CD4-positive, alpha-beta T cell (primary cell): ENCODE measurements at regions not wholly inside any gene's neighbourhood (a gene's known extent, or its start where the extent isn't known, plus 50 kb on each side); places are given as distances from the start of the nearest gene placed in this dataset.

ENCODE experiments used
- ATAC-seq: fragments of 200-7000 bp; cut with Tn5 transposase; one replicate; pipeline ENCODE4 v1.10.0; 2022; ENCODE audit warnings: mild to moderate bottlenecking; ENCODE audit not compliant: poor library complexity
- CTCF ChIA-PET: fragments of 350-600 bp; sonication (Branson Sonifier 250); formaldehyde crosslinking; loops from one replicate; lab custom pipeline; 2021; ENCODE audit warnings: antibody characterized with exemption, inconsistent platforms; lab: Charles Lee
- POLR2A ChIA-PET: fragments of 350-600 bp; sonication (Branson Sonifier 250); formaldehyde crosslinking; loops from one replicate; lab custom pipeline; 2021; ENCODE audit warnings: antibody characterized with exemption, inconsistent platforms; lab: Charles Lee
- DNase-seq, 14 experiments: peaks; one replicate each; pipeline ENCODE4 v3.0.0-alpha.2; 2013 to 2020; ENCODE audit warnings: mixed read lengths in 2 of 14
- H3K27ac ChIP-seq, 2 donors: one replicate each; pipeline versions ENCODE4 v1.5.1 to v1.7.0; 2013; ENCODE audit warnings: low read length in 2 of 2, low read depth in 1 of 2, mild to moderate bottlenecking in 1 of 2
- H3K27me3 ChIP-seq, 2 experiments: 1 replicate in 1 of 2; 2 replicates in 1 of 2; pipeline versions ENCODE4 v1.6.1 to v1.7.0; 2013; ENCODE audit warnings: low read length in 2 of 2, control low read depth in 1 of 2, mild to moderate bottlenecking in 1 of 2, moderate library complexity in 1 of 2; ENCODE audit not compliant: insufficient read depth in 2 of 2, control insufficient read depth in 1 of 2
- H3K36me3 ChIP-seq: one replicate; pipeline ENCODE4 v1.6.1; 2013; ENCODE audit warnings: low read length, control low read depth; ENCODE audit not compliant: insufficient read depth
- H3K4me1 ChIP-seq: one replicate; pipeline ENCODE4 v1.6.1; 2013; ENCODE audit warnings: low read length, control low read depth; ENCODE audit not compliant: insufficient read depth
- H3K4me3 ChIP-seq: one replicate; pipeline ENCODE4 v1.5.1; 2013; ENCODE audit warnings: mild to moderate bottlenecking, low read length, moderate library complexity
- H3K9me3 ChIP-seq, 2 experiments: 1 replicate in 1 of 2; 2 replicates in 1 of 2; pipeline versions ENCODE4 v1.6.1 to v1.7.0; 2013; ENCODE audit warnings: low read length in 2 of 2, mild to moderate bottlenecking in 2 of 2, control low read depth in 1 of 2, moderate library complexity in 1 of 2; ENCODE audit not compliant: control insufficient read depth in 1 of 2, insufficient read depth in 1 of 2
- H3K27ac Mint-ChIP-seq: one replicate; pipeline ENCODE4 v1.8.0; 2020; ENCODE audit warnings: mixed read lengths
- H3K27me3 Mint-ChIP-seq: one replicate; pipeline ENCODE4 v1.8.0; 2021; ENCODE audit warnings: mixed read lengths
- H3K36me3 Mint-ChIP-seq: one replicate; pipeline ENCODE4 v1.8.0; 2021; ENCODE audit warnings: low read depth, mixed read lengths
- H3K4me1 Mint-ChIP-seq: one replicate; pipeline ENCODE4 v1.8.0; 2021; ENCODE audit warnings: low read depth, mixed read lengths
- H3K4me3 Mint-ChIP-seq: one replicate; pipeline ENCODE4 v1.8.0; 2020; ENCODE audit warnings: mild to moderate bottlenecking, mixed read lengths
- H3K9me3 Mint-ChIP-seq: one replicate; pipeline ENCODE4 v1.8.0; 2020; ENCODE audit warnings: mixed read lengths
- CTCF ChIP-seq: fragments of 200-600 bp; IDR thresholded peaks from one replicate; pipeline ENCODE4 v1.8.0; 2022; ENCODE audit warnings: antibody characterized with exemption, mild to moderate bottlenecking
- intact Hi-C, 2 experiments: fragments of 100-400 bp; cut with DNase I in 1 of 2; cut with micrococcal nuclease in 1 of 2; formaldehyde crosslinking; loops; one replicate each; pipeline versions ENCODE4 v1.15.1 to v1.9.0; 2023 to 2025; cut with DNase I, micrococcal nuclease

- Mint-ChIP-seq H3K27ac (no peak overlapping the region), H3K36me3 (no peaks in the 10 kb centered on the region), H3K4me1 (no peaks in the 10 kb centered on the region), H3K4me3 (no peak overlapping the region), H3K9me3 (peaks cover 4% of the 10 kb centered on the region), H3K27me3 (no peaks in the 10 kb centered on the region)
- DNase-seq (no peak), ATAC-seq (no peak)
- Histone ChIP-seq H3K36me3 (no peaks in the 10 kb centered on the region), H3K27me3 (no peaks in the 10 kb centered on the region), H3K4me3 (no peak overlapping the region), H3K27ac (no peak overlapping the region), H3K4me1 (no peaks in the 10 kb centered on the region), H3K9me3 (no peaks in the 10 kb centered on the region)
- CTCF ChIA-PET = no interaction called here
- no peak for TF ChIP-seq CTCF
- intact Hi-C loops = no loop called here
- POLR2A ChIA-PET = no interaction called here
Observed at GRCh38 chr5:24135536-24135935, 509.2 kb downstream of the CDH10 start.

DNA sequence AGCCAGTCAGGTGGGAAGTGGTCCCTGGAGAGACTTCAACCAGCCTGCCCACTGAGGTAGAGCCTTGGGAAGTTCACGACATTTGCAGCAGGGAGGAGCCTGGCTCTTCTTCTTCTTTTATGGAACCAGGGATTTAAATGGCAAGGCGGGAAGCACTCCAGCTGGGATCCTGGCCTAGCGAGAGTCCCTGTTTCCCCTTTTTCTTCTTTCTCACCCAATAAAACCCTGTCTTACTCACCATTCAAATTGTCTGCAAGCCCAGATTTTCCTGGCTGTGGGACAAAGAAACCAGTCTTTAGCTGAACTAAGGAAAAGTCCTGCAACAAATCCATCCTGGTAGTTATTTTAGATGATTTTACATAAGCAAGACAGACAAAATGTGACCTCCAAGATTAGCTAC is 503.7 kb downstream of the CDH10 start:
- Histone ChIP-seq H3K4me3 (no peak overlapping the region), H3K9me3 (peaks cover 0 to 4% of the 10 kb centered on the region in 2 experiments), H3K27ac (no peak overlapping the region), H3K27me3 (no peaks in the 10 kb centered on the region), H3K36me3 (no peaks in the 10 kb centered on the region), H3K4me1 (no peaks in the 10 kb centered on the region)
- Mint-ChIP-seq H3K27me3 (no peaks in the 10 kb centered on the region), H3K4me1 (no peaks in the 10 kb centered on the region), H3K9me3 (peaks cover 8% of the 10 kb centered on the region), H3K27ac (no peak overlapping the region), H3K4me3 (no peak overlapping the region), H3K36me3 (no peaks in the 10 kb centered on the region)
- ATAC-seq = no peak
- DNase-seq = no peak
- TF ChIP-seq CTCF = no peak
- ChIA-PET POLR2A (no interaction called here), CTCF (no interaction called here)
- intact Hi-C loops = no loop called here

DNA sequence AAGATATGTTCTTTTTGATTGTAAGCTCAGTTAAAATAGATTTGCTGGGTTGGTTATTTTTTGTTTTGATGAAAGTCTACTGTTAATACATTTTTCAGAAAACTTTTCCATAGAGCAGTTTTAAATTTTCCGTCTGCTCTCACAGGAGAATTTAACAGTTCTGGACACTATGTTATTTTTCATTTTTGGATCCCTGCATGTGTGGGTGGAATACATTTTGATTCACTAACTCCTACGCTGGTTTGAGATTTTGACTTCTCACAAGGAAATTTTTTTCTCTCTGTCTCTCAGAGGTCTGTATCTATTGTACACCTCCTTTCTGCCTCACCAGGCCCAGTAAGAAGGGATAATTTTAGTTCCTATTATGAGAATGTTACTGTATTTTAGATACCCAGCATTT is 502.4 kb downstream of the CDH10 start:
- Mint-ChIP-seq H3K27me3 (no peaks in the 10 kb centered on the region), H3K36me3 (no peaks in the 10 kb centered on the region), H3K9me3 (peaks cover 4% of the 10 kb centered on the region), H3K27ac (no peak overlapping the region), H3K4me3 (no peak overlapping the region), H3K4me1 (no peaks in the 10 kb centered on the region)
- intact Hi-C loops = no loop called here
- peaks cover 0 to 4% of the 10 kb centered on the region in 2 experiments for H3K9me3 ChIP-seq
- CTCF ChIA-PET = no interaction called here
- H3K36me3 ChIP-seq = no peaks in the 10 kb centered on the region
- H3K4me3 ChIP-seq = no peak overlapping the region
- DNase-seq (no peak), ATAC-seq (no peak)
- TF ChIP-seq CTCF = no peak
- no peak overlapping the region for H3K27ac ChIP-seq
- H3K27me3 ChIP-seq = no peaks in the 10 kb centered on the region
- H3K4me1 ChIP-seq = no peaks in the 10 kb centered on the region
- POLR2A ChIA-PET = no interaction called here
